Thyroid gland (tissue), 4 donors: ENCODE measurements at regions not wholly inside any gene's neighbourhood (a gene's known extent, or its start where the extent isn't known, plus 50 kb on each side); places are given as distances from the start of the nearest gene placed in this dataset.

Source experiments
- POLR2A ChIP-seq, 2 donors: fragments of 450-650 bp; IDR thresholded peaks; one replicate each; pipeline ENCODE4 v1.6.1; 2017; ENCODE audit warnings: antibody characterized with exemption in 2 of 2, mild to moderate bottlenecking in 2 of 2, moderate library complexity in 1 of 2
- TF ChIP-seq, protein P1 (sequence below), 6 experiments: fragments of 200-600 bp in 3 of 6; fragments of 450-650 bp in 3 of 6; sonication (generic) in 3 of 6; IDR thresholded peaks; one replicate each; pipeline ENCODE4 v1.5.1; 2016 to 2019; ENCODE audit warnings: antibody characterized with exemption in 6 of 6, mild to moderate bottlenecking in 2 of 6, inconsistent platforms in 1 of 6, moderate library complexity in 1 of 6

DNA sequence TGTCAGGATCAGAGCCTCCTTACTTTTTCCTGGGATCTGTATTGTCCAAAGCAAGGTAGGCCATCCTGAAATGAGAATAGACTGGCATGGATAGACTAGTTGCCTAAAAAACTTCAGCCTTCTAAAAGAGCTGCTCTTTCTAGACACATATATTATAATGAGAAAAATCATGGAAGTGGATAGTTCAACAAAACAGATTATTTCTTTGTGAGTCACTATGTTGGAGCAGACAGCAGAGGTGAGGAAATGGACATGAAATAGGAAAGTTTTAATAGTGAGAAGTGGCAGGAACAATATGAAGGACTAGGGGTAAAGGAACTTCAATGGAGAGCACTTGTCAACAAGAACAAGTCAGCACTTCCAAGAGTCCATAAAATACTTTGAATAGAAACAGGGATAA, 101.9 kb upstream of the ANO3 start:
- no peak for TF ChIP-seq POLR2A (IDR thresholded peaks at IDR 0.05)
- TF ChIP-seq, protein P1, sequence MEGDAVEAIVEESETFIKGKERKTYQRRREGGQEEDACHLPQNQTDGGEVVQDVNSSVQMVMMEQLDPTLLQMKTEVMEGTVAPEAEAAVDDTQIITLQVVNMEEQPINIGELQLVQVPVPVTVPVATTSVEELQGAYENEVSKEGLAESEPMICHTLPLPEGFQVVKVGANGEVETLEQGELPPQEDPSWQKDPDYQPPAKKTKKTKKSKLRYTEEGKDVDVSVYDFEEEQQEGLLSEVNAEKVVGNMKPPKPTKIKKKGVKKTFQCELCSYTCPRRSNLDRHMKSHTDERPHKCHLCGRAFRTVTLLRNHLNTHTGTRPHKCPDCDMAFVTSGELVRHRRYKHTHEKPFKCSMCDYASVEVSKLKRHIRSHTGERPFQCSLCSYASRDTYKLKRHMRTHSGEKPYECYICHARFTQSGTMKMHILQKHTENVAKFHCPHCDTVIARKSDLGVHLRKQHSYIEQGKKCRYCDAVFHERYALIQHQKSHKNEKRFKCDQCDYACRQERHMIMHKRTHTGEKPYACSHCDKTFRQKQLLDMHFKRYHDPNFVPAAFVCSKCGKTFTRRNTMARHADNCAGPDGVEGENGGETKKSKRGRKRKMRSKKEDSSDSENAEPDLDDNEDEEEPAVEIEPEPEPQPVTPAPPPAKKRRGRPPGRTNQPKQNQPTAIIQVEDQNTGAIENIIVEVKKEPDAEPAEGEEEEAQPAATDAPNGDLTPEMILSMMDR (IDR thresholded peaks at IDR 0.05): no peak
